Endodermal cell (in vitro differentiated cells): ENCODE measurements at regions not wholly inside any gene's neighbourhood (a gene's known extent, or its start where the extent isn't known, plus 50 kb on each side); places are given as distances from the start of the nearest gene placed in this dataset.

Source experiments
- DNase-seq: peaks from one replicate; pipeline ENCODE4 v3.0.0-alpha.2; 2017
- H3K27ac ChIP-seq: 2 replicates; pipeline ENCODE4 v1.5.1; 2013; ENCODE audit warnings: mild to moderate bottlenecking, low read depth, low read length, moderate library complexity
- H3K27me3 ChIP-seq: 2 replicates; pipeline ENCODE4 v1.6.1; 2013; ENCODE audit warnings: mild to moderate bottlenecking, low read length, moderate library complexity; ENCODE audit not compliant: insufficient read depth, control insufficient read depth, poor library complexity, severe bottlenecking
- H3K36me3 ChIP-seq: 2 replicates; pipeline ENCODE4 v1.7.0; 2013; ENCODE audit warnings: mild to moderate bottlenecking, low read length, moderate library complexity; ENCODE audit not compliant: control insufficient read depth, insufficient read depth
- H3K4me1 ChIP-seq: one replicate; pipeline ENCODE4 v1.7.0; 2013; ENCODE audit warnings: low read length; ENCODE audit not compliant: control insufficient read depth, insufficient read depth
- H3K4me3 ChIP-seq: 2 replicates; pipeline ENCODE4 v1.5.1; 2013; ENCODE audit warnings: mild to moderate bottlenecking, low read length, moderate library complexity
- H3K9ac ChIP-seq: 2 replicates; pipeline ENCODE4 v1.6.1; 2013; ENCODE audit warnings: mild to moderate bottlenecking, low read length, moderate library complexity; ENCODE audit not compliant: poor library complexity, severe bottlenecking; ENCODE audit errors: extremely low read depth
- H3K9me3 ChIP-seq: 2 replicates; pipeline ENCODE4 v1.6.1; 2013; ENCODE audit warnings: mild to moderate bottlenecking, low read length, moderate library complexity; ENCODE audit not compliant: control insufficient read depth
- H3K27ac Mint-ChIP-seq: 2 replicates; pipeline ENCODE4 v1.8.0; 2020; ENCODE audit warnings: mixed read lengths
- H3K27me3 Mint-ChIP-seq: 2 replicates; pipeline ENCODE4 v1.8.0; 2021; ENCODE audit warnings: mild to moderate bottlenecking, mixed read lengths; ENCODE audit not compliant: insufficient read depth
- H3K36me3 Mint-ChIP-seq: 2 replicates; pipeline ENCODE4 v1.8.0; 2020; ENCODE audit warnings: low read depth, mixed read lengths
- H3K4me1 Mint-ChIP-seq: 2 replicates; pipeline ENCODE4 v1.8.0; 2020; ENCODE audit warnings: mixed read lengths
- H3K4me3 Mint-ChIP-seq: 2 replicates; pipeline ENCODE4 v1.8.0; 2020; ENCODE audit warnings: mild to moderate bottlenecking, moderate library complexity, mixed read lengths
- H3K9me3 Mint-ChIP-seq: 2 replicates; pipeline ENCODE4 v1.8.0; 2020; ENCODE audit warnings: mild to moderate bottlenecking, mixed read lengths
- CTCF ChIP-seq: fragments of 200-600 bp; sonication (generic); conservative IDR thresholded peaks from 2 replicates; pipeline ENCODE4 v1.5.0; 2021; ENCODE audit warnings: antibody characterized with exemption, mild to moderate bottlenecking
- whole genome bisulfite sequencing, 2 experiments: methylation state at CpG; one replicate each; pipeline versions ENCODE4 v1.1.5 to v1.1.7; 2013; ENCODE audit warnings: missing lambda C conversion rate in 2 of 2, mixed read lengths in 1 of 2; ENCODE audit not compliant: insufficient coverage in 1 of 2, insufficient read length in 1 of 2; 5-methylcytosine and 5-hydroxymethylcytosine counted together

GRCh38 chr9:126024581-126025230 is 277.5 kb downstream of the PBX3 start:
- H3K4me3 Mint-ChIP-seq, result no peak overlapping the region
- Histone ChIP-seq H3K9ac (no peak overlapping the region), H3K4me3 (no peak overlapping the region), H3K27me3 (no peaks in the 10 kb centered on the region), H3K9me3 (no peaks in the 10 kb centered on the region), H3K27ac (no peak overlapping the region), H3K36me3 (no peaks in the 10 kb centered on the region), H3K4me1 (no peaks in the 10 kb centered on the region)
- no peaks in the 10 kb centered on the region for H3K27me3 Mint-ChIP-seq
- 90 to 92% methylated on average over 10 to 13 of the region's 13 CpGs for whole genome bisulfite sequencing, 2 experiments
- peaks cover 2% of the 10 kb centered on the region for H3K9me3 Mint-ChIP-seq
- no peaks in the 10 kb centered on the region for H3K4me1 Mint-ChIP-seq
- no peak for TF ChIP-seq CTCF
- no peak overlapping the region for H3K27ac Mint-ChIP-seq
- DNase-seq, result no peak
- H3K36me3 Mint-ChIP-seq, result no peaks in the 10 kb centered on the region

- no peaks in the 10 kb centered on the region for H3K9me3 ChIP-seq
- no peaks in the 10 kb centered on the region for H3K27me3 ChIP-seq
- no peak overlapping the region for H3K27ac Mint-ChIP-seq
- H3K4me1 Mint-ChIP-seq, result no peaks in the 10 kb centered on the region
- H3K27ac ChIP-seq, result no peak overlapping the region
- DNase-seq, result no peak
- H3K36me3 ChIP-seq, result no peaks in the 10 kb centered on the region
- H3K4me3 ChIP-seq, result no peak overlapping the region
- no peaks in the 10 kb centered on the region for H3K4me1 ChIP-seq
- no peaks in the 10 kb centered on the region for H3K27me3 Mint-ChIP-seq
- H3K36me3 Mint-ChIP-seq, result no peaks in the 10 kb centered on the region
- TF ChIP-seq CTCF, result no peak
- no peak overlapping the region for H3K4me3 Mint-ChIP-seq
- 85 to 93% methylated on average over 5 of the region's 5 CpGs for WGBS, 2 experiments
- peaks cover 2% of the 10 kb centered on the region for H3K9me3 Mint-ChIP-seq
- no peak overlapping the region for H3K9ac ChIP-seq
These were observed 278.8 kb downstream of the PBX3 start for GRCh38 chr9:126025991-126026390.

GRCh38 chr9:126027566-126027965 is 280.4 kb downstream of the PBX3 start:
- Histone ChIP-seq H3K9me3 (no peaks in the 10 kb centered on the region), H3K27ac (no peak overlapping the region), H3K4me1 (no peaks in the 10 kb centered on the region), H3K36me3 (no peaks in the 10 kb centered on the region), H3K27me3 (no peaks in the 10 kb centered on the region), H3K4me3 (no peak overlapping the region), H3K9ac (no peak overlapping the region)
- no peak for TF ChIP-seq CTCF
- Mint-ChIP-seq H3K9me3 (peaks cover 2% of the 10 kb centered on the region), H3K27me3 (no peaks in the 10 kb centered on the region), H3K36me3 (no peaks in the 10 kb centered on the region), H3K4me3 (no peak overlapping the region), H3K4me1 (no peaks in the 10 kb centered on the region), H3K27ac (no peak overlapping the region)
- no peak for DNase-seq
- WGBS, 2 experiments, result 83% methylated on average over 5 of the region's 5 CpGs; no CpG with 5 or more reads in 1 of the 2 experiments
